Heart right ventricle (tissue), 16 donors: ENCODE measurements at regions not wholly inside any gene's neighbourhood (a gene's known extent, or its start where the extent isn't known, plus 50 kb on each side); places are given as distances from the start of the nearest gene placed in this dataset.
A peak's percentile ranks its signal among the peaks of the same experiment; 100 is the strongest.

Source experiments
- ATAC-seq, 8 donors: fragments of 200-7000 bp; cut with Tn5 transposase; one replicate each; pipeline ENCODE4 v1.9.1; 2020; ENCODE audit warnings: mild to moderate bottlenecking in 8 of 8, moderate library complexity in 8 of 8, moderate number of reproducible peaks in 1 of 8
- DNase-seq, 2 donors: peaks; one replicate each; pipeline ENCODE4 v3.0.0-alpha.2; 2020
- H3K27ac ChIP-seq, 10 donors: fragments of 200-600 bp; sonication (generic) in 2 of 10; one replicate each; pipeline versions ENCODE4 v1.5.0 to v1.8.0; 2020 to 2022; ENCODE audit warnings: mild to moderate bottlenecking in 3 of 10
- H3K27me3 ChIP-seq, 7 donors: fragments of 200-600 bp; one replicate each; pipeline ENCODE4 v1.8.0; 2021 to 2022; ENCODE audit warnings: mild to moderate bottlenecking in 2 of 7
- H3K36me3 ChIP-seq, 9 donors: fragments of 200-600 bp; sonication (generic) in 1 of 9; one replicate each; pipeline versions ENCODE4 v1.5.0 to v1.8.0; 2020 to 2022; ENCODE audit warnings: mild to moderate bottlenecking in 2 of 9
- H3K4me1 ChIP-seq, 9 donors: fragments of 200-600 bp; sonication (generic) in 1 of 9; one replicate each; pipeline versions ENCODE4 v1.5.0 to v1.8.0; 2020 to 2022; ENCODE audit warnings: mild to moderate bottlenecking in 4 of 9
- H3K4me3 ChIP-seq, 10 donors: fragments of 200-600 bp; sonication (generic) in 2 of 10; one replicate each; pipeline versions ENCODE4 v1.5.0 to v1.8.0; 2020 to 2022; ENCODE audit warnings: mild to moderate bottlenecking in 7 of 10, moderate library complexity in 2 of 10
- H3K9me3 ChIP-seq, 11 donors: fragments of 200-600 bp in 10 of 11; sonication (generic) in 2 of 11; one replicate each; pipeline versions ENCODE4 v1.5.0 to v1.8.0; 2013 to 2022; ENCODE audit warnings: mild to moderate bottlenecking in 2 of 11, control low read depth in 1 of 11, moderate library complexity in 1 of 11
- CTCF ChIP-seq, 9 donors: fragments of 200-600 bp; sonication (generic) in 2 of 9; IDR thresholded peaks; one replicate each; pipeline versions ENCODE4 v1.5.0 to v1.8.0; 2021 to 2022; ENCODE audit warnings: antibody characterized with exemption in 9 of 9, mild to moderate bottlenecking in 5 of 9, moderate library complexity in 1 of 9
- WGBS, 2 donors: extraction: QIAGEN DNeasy Blood & Tissue Kit; methylation state at CpG; one replicate each; pipeline ENCODE4 v1.1.7; 2013; ENCODE audit warnings: inconsistent platforms in 1 of 2; 5-methylcytosine and 5-hydroxymethylcytosine counted together
- intact Hi-C, 10 donors: fragments of 100-400 bp; cut with DNase I; formaldehyde crosslinking; loops; one replicate each; pipeline versions ENCODE4 v1.11.1 to v1.14.2; 2022
- donor health status: Arrhythmogenic right ventricular cardiomyopathy.
- donor health status: ischemic (EF 13 %, LVEDD 7.1; RV severe dilation, severe dysfunction).
- donor health status: healthy with polysubstance abuse.
- donor health status: DM: no; HTN: yes; CAD: no.
- donor health status: DM: no; HTN: no; CAD: no.
- donor health status: ischemic (EF 25% LVEDD 6.9; RV normal size, moderate dysfunction).
- donor health status: ischemic (EF 25% LVEDD 5.7; RV mildly dilated, moderate dysfunction).
- donor health status: healthy.
- donor health status: DM: yes; HTN: yes; CAD: no.
- donor health status: Ischemic cardiomyopathy.
- donor health status: ischemic (EF 35%, LVEDD 5.7; RV mildly dilated, moderate dysfunction).
- donor health status: nonischemic (EF 11% LVEDD 7.7; RV severe dilation, severe dysfunction).
- donor health status: DM: yes; HTN: yes; CAD: no.
- donor health status: PGD.
- donor health status: ischemic (EF 29% LVEDD 5.4; RV normal size, mild dysfunction).
- donor health status: nonischemic (EF 23%, LVEDD 6.1; RV moderate dilation, normal function).

- Histone ChIP-seq H3K9me3 (peaks cover 0 to 5% (median 0%) of the 10 kb centered on the region in 11 donors), H3K4me1 (peaks cover 0 to 8% (median 0%) of the 10 kb centered on the region in 9 donors), H3K36me3 (no peaks in the 10 kb centered on the region), H3K27ac (no peak overlapping the region), H3K27me3 (no peaks in the 10 kb centered on the region), H3K4me3 (no peak overlapping the region)
- ATAC-seq (peak in 2 of 8 donors; percentile 37 to 58), DNase-seq (no peak)
- intact Hi-C loops, result no loop called here
- TF ChIP-seq CTCF (IDR thresholded peaks at IDR 0.05), result no peak
- WGBS, 2 donors, result 12 to 17% methylated on average over 4 of the region's 4 CpGs
Observed at GRCh38 chr5:166781737-166782136, 1509.7 kb upstream of the WWC1 start.

GRCh38 chr5:166784545-166785078, 1506.8 kb upstream of the WWC1 start:
- Histone ChIP-seq H3K27ac (no peak overlapping the region), H3K9me3 (no peaks in the 10 kb centered on the region), H3K4me1 (peaks cover 0 to 8% (median 0%) of the 10 kb centered on the region in 9 donors), H3K27me3 (no peaks in the 10 kb centered on the region), H3K4me3 (no peak overlapping the region), H3K36me3 (no peaks in the 10 kb centered on the region)
- intact Hi-C loops, result no loop called here
- no peak for TF ChIP-seq CTCF (IDR thresholded peaks at IDR 0.05)
- DNase-seq (no peak), ATAC-seq (no peak)
- 94 to 97% methylated on average over 29 of the region's 29 CpGs for WGBS, 2 donors

GRCh38 chr5:166786178-166786577, 1505.3 kb upstream of the WWC1 start:
- Histone ChIP-seq H3K27me3 (no peaks in the 10 kb centered on the region), H3K36me3 (no peaks in the 10 kb centered on the region), H3K4me3 (no peak overlapping the region), H3K27ac (no peak overlapping the region), H3K4me1 (peaks cover 0 to 8% (median 0%) of the 10 kb centered on the region in 9 donors), H3K9me3 (no peaks in the 10 kb centered on the region)
- ATAC-seq, result no peak
- TF ChIP-seq CTCF (IDR thresholded peaks at IDR 0.05), result no peak
- 85 to 94% methylated on average over 2 of the region's 2 CpGs for WGBS, 2 donors
- DNase-seq, result no peak
- intact Hi-C loops, result no loop called here

- no peak for TF ChIP-seq CTCF (IDR thresholded peaks at IDR 0.05)
- Histone ChIP-seq H3K36me3 (no peaks in the 10 kb centered on the region), H3K9me3 (no peaks in the 10 kb centered on the region), H3K27me3 (no peaks in the 10 kb centered on the region), H3K27ac (no peak overlapping the region), H3K4me3 (no peak overlapping the region), H3K4me1 (peaks cover 0 to 4% (median 0%) of the 10 kb centered on the region in 9 donors)
- 86 to 92% methylated on average over 8 of the region's 8 CpGs for WGBS, 2 donors
- intact Hi-C loops, result no loop called here
- ATAC-seq (no peak), DNase-seq (no peak)
Observed at GRCh38 chr5:166786889-166787288, 1504.6 kb upstream of the WWC1 start.
